Glutamatergic neuron (in vitro differentiated cells): ENCODE measurements at regions not wholly inside any gene's neighbourhood (a gene's known extent, or its start where the extent isn't known, plus 50 kb on each side); places are given as distances from the start of the nearest gene placed in this dataset.

Experiments used
- DNase-seq: peaks from one replicate; pipeline ENCODE4 v3.0.0; 2022
- H3K27ac Mint-ChIP-seq: one replicate; pipeline ENCODE4 v1.8.0; 2020; ENCODE audit warnings: mild to moderate bottlenecking, mixed read lengths, inconsistent platforms; ENCODE audit not compliant: unreplicated experiment
- H3K27me3 Mint-ChIP-seq: one replicate; pipeline ENCODE4 v1.8.0; 2020; ENCODE audit warnings: mild to moderate bottlenecking, moderate library complexity, mixed read lengths, inconsistent platforms; ENCODE audit not compliant: unreplicated experiment
- H3K36me3 Mint-ChIP-seq: one replicate; pipeline ENCODE4 v1.8.0; 2020; ENCODE audit warnings: mild to moderate bottlenecking, mixed read lengths, inconsistent platforms; ENCODE audit not compliant: unreplicated experiment
- H3K4me1 Mint-ChIP-seq: one replicate; pipeline ENCODE4 v1.8.0; 2020; ENCODE audit warnings: mild to moderate bottlenecking, low read depth, mixed read lengths, inconsistent platforms; ENCODE audit not compliant: unreplicated experiment
- H3K4me3 Mint-ChIP-seq: one replicate; pipeline ENCODE4 v1.8.0; 2020; ENCODE audit warnings: mild to moderate bottlenecking, mixed read lengths, inconsistent platforms; ENCODE audit not compliant: unreplicated experiment
- H3K9me3 Mint-ChIP-seq: one replicate; pipeline ENCODE4 v1.8.0; 2020; ENCODE audit warnings: mild to moderate bottlenecking, moderate library complexity, mixed read lengths, inconsistent platforms; ENCODE audit not compliant: unreplicated experiment
- TF ChIP-seq, protein P1 (sequence below): fragments of 200-600 bp; sonication (generic); IDR thresholded peaks from one replicate; pipeline ENCODE4 v1.5.0; 2021; ENCODE audit not compliant: partially characterized antibody, unreplicated experiment

DNA sequence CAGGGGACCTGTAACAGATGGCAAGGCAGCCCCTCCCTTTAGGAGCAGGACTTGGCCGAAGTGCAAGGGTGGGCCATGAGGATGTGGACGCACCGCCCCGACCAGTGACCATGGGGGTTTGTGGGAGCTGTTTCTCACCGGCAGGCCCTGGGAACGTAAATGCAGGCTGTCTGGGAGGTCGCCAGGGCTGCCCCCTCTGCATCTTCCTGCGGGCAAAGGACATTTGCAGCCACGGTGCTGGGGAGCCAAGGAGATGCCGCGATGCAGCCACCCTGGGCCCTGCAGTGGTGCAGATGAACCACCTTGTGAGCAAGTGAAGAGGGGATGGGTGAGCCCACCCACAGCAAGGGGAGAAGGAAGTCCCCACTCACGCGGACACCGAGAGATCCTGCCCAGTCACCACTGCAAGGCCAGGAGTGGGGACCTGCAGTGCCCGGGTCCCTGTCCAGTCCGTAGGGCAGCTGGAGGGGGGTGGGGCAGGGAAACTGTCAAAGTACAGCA lies 121.1 kb downstream of the SIK1 start:
- TF ChIP-seq, protein P1, sequence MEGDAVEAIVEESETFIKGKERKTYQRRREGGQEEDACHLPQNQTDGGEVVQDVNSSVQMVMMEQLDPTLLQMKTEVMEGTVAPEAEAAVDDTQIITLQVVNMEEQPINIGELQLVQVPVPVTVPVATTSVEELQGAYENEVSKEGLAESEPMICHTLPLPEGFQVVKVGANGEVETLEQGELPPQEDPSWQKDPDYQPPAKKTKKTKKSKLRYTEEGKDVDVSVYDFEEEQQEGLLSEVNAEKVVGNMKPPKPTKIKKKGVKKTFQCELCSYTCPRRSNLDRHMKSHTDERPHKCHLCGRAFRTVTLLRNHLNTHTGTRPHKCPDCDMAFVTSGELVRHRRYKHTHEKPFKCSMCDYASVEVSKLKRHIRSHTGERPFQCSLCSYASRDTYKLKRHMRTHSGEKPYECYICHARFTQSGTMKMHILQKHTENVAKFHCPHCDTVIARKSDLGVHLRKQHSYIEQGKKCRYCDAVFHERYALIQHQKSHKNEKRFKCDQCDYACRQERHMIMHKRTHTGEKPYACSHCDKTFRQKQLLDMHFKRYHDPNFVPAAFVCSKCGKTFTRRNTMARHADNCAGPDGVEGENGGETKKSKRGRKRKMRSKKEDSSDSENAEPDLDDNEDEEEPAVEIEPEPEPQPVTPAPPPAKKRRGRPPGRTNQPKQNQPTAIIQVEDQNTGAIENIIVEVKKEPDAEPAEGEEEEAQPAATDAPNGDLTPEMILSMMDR = no peak

DNA sequence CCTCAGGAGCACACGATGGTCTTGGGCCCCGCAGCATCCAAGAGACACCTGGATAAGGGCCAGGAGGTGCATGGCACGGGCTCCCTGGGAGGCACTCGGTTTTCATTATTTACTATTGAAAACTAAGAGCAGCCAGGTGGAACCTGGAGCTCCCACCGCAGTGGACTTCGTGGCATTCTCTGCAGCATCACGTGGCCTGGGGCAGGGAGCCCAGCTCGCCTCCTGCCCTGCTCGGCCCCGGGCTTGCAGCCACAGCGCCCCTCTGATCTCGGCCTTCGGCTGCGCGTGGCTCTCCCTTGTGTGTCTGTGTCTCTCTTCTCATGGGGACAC lies 121.6 kb downstream of the SIK1 start:
- H3K4me1 Mint-ChIP-seq = peaks cover 14% of the 10 kb centered on the region
- peaks cover 6% of the 10 kb centered on the region for H3K27me3 Mint-ChIP-seq
- no peak overlapping the region for H3K27ac Mint-ChIP-seq
- TF ChIP-seq, protein P1 = no peak
- peaks cover 3% of the 10 kb centered on the region for H3K9me3 Mint-ChIP-seq
- no peak for DNase-seq
- H3K36me3 Mint-ChIP-seq = peaks cover 5% of the 10 kb centered on the region
- no peak overlapping the region for H3K4me3 Mint-ChIP-seq

More for the DNA sequence above, 121.1 kb downstream of the SIK1 start:
- H3K27ac Mint-ChIP-seq = no peak overlapping the region
- H3K4me3 Mint-ChIP-seq = no peak overlapping the region
- H3K27me3 Mint-ChIP-seq = peaks cover 6% of the 10 kb centered on the region
- peak; percentile 6 for DNase-seq
- peaks cover 3% of the 10 kb centered on the region for H3K9me3 Mint-ChIP-seq
- peaks cover 5% of the 10 kb centered on the region for H3K36me3 Mint-ChIP-seq
- peaks cover 14% of the 10 kb centered on the region for H3K4me1 Mint-ChIP-seq

DNA sequence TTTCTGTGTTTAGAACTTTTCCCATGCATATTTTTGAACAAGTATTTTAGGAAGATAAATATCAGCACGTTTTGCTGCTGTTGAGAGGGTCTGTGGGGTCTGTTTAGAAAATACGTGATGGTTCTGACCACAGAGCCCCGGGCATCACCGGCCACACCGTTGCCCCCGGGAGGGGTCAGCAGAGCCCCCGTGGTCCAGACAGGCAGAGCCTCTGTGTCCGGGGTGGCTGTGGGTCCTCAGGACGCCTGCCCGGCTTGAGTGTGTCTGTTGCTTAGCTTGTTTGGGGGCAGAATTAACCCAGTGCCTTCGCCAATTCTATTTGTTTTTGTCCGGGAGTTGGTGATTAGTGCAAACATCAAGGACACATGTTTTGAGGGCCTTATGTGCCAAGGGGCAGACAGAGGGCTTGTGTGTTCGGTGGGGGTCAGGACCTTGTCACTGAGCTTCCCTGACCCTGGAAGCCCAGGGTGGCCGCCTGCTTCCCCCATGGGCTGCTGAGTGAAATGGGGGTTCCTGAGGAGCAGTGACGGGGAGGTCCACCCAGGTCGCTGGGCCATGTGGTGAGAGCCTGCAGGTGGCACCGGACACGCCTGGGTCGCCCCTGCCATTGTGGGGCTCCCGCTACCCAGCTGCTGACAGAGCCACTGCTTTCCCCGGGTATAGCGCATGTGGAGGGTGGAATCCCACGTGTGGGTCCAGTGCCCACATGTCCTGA lies 122.2 kb downstream of the SIK1 start:
- TF ChIP-seq, protein P1 = no peak
- Mint-ChIP-seq H3K9me3 (peaks cover 3% of the 10 kb centered on the region), H3K4me1 (peaks cover 14% of the 10 kb centered on the region), H3K4me3 (no peak overlapping the region), H3K36me3 (peaks cover 5% of the 10 kb centered on the region), H3K27ac (no peak overlapping the region), H3K27me3 (peaks cover 6% of the 10 kb centered on the region)
- DNase-seq = peak; percentile 8

DNA sequence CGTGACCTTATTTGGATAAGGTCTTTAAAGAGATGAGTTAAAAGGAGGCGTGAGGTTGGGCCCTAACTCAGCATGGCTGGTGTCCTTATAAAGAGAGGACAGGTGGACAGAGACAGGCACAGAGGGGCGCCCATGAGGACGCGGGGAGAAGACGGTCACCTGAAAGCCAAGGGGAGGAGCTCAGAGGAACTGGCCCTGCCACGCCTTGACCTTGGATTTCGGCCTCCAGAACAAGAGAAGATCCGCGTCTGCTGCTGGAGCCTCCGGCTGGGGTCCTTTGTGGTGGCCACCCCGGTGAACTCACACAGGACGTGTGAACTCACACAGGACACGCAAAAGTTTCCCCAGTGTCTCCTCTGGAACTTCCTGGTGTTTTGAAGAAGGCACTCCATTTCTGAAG lies 122.7 kb downstream of the SIK1 start:
- H3K36me3 Mint-ChIP-seq = peaks cover 5% of the 10 kb centered on the region
- H3K4me3 Mint-ChIP-seq = no peak overlapping the region
- peaks cover 6% of the 10 kb centered on the region for H3K27me3 Mint-ChIP-seq
- H3K27ac Mint-ChIP-seq = no peak overlapping the region
- peaks cover 16% of the 10 kb centered on the region for H3K4me1 Mint-ChIP-seq
- TF ChIP-seq, protein P1 = no peak
- peak; percentile 8 for DNase-seq
- peaks cover 3% of the 10 kb centered on the region for H3K9me3 Mint-ChIP-seq
